KBM-7 (cell line): ENCODE measurements at regions not wholly inside any gene's neighbourhood (a gene's known extent, or its start where the extent isn't known, plus 50 kb on each side); places are given as distances from the start of the nearest gene placed in this dataset.

Experiments used
- DNase-seq: peaks from one replicate; pipeline ENCODE4 v3.0.0-alpha.2; 2015
- in situ Hi-C: fragments of 300-500 bp; cut with MboI; formaldehyde crosslinking; loops from 2 replicates; pipeline ENCODE4 v1.14.3; 2020; ENCODE audit warnings: low sequenced_read_pairs, low pct_unique_long_range_greater_than_20kb, mixed read lengths

DNA sequence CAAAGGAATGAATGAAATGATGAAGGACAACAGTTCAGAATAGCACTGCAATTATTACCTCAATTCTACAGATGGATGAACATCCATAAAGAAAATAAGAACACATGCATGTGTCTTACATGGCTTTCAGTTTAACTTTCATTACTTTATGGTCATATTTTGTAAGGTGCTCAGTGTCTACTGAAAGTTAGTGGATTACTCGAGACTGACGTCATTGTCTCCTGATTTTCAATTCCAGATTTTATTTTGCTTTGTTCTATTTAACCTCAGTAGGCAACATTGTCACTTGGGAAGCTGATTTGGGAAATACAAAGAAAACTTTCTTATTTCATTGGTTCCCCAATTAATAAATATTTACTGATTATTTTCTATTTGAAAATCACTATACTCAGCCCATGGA, 363.7 kb downstream of the CHSY3 start:
- no peak for DNase-seq
- in situ Hi-C loops: no loop called here

DNA sequence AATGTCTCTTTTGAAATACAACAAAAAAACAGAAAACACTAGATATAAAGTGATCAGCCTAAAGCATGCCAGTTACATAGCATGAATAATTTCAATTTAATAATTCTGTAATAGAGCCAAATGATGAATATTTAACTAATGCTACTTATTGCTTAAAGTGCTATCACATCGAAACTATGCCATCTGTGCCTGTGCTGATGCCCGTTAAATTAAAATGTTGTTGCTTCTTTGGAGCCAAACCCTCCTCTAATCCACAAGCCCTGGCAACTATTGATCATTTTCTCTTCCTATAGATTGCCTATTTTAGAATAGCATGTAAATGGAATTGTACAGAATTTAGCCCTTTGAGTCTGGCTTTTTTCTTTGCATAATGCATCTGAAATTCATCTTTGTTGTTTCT, 356.2 kb downstream of the CHSY3 start:
- in situ Hi-C loops: no loop called here
- DNase-seq: no peak

DNA sequence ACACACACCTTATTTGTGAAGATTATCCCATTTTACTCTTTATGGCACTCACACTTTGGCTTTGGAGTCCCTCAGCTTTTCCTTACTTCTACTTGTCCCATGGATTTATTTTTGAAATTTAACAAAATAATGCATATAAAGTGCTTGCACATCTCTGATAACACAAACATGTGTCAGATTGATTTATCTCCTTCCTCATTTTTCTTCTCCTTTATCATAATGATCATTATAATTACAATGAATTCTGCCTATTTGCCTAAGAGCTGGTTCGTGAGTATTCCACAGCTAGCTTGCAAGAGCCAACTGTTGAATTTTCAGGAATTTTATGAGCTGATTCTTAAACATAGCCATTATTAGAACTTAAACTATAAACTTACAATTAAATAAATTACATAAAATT, 347.7 kb downstream of the CHSY3 start:
- in situ Hi-C loops: no loop called here
- DNase-seq: peak; percentile 8

DNA sequence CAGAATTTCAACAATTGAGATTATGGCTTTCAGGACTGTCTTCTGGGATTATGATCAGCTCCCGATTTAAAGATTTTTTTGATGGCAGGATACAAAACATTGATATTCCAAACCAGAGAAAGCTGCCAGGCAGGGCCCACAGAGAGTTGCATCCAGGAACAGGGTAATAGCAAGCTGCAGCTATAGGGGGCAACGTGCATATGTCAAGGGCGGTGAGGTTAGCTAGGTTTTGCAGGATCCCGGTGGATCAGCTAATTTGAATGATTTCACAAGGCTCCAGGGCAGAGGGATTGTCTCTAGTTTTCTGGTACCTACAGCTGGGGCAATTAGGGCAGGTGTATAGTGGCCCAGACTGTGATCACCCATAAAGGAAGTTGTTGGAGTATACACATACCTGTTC, 339.4 kb downstream of the CHSY3 start:
- in situ Hi-C loops: no loop called here
- no peak for DNase-seq

DNA sequence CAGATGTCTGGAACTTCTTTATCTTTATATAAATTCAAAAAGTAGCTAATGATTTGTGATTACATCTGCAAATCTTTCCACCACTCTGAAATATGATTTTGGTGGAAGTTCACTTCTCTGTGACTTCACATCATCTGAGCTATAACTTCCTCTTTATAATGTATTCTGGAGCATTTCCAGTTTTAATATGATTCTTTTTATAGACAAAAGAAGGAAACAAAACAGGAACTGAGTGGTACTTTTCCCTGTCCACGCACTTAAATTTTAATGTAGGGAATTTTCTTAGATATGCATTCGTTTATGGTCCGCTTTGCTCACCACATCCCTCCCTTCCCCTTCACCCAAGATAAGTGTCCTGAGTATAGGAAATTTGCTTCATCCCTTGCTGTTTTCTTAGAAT, 333.5 kb downstream of the CHSY3 start:
- peak; percentile 39 for DNase-seq
- in situ Hi-C loops: no loop called here
